ENCODE measurements at regions not wholly inside any gene's neighbourhood (a gene's known extent, or its start where the extent isn't known, plus 50 kb on each side); places are given as distances from the start of the nearest gene placed in this dataset.

DNA sequence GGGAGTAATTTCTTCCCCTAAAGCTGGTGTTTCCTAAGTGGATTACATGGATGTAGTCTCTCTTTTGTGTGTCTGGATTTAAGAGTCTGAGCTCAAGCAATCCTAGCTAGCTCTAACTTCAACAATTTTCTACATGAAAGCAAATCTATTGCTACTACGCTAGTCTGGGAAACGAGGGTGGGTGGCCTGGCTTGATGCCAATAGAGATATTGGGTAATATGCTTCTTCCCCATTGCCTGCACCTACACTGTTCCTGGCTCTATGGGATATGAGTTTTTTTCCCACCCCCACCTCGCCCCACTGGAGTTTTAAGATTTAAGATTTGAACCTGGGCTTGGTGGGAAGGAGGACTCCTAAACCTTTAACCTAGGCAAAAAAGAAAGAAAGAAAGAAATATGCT lies 158.8 kb downstream of the RBM46 start:
- no peak for TF ChIP-seq GLIS3 (CRISPR knock-in tag; IDR thresholded peaks at IDR 0.05)
- TF ChIP-seq, protein P1, sequence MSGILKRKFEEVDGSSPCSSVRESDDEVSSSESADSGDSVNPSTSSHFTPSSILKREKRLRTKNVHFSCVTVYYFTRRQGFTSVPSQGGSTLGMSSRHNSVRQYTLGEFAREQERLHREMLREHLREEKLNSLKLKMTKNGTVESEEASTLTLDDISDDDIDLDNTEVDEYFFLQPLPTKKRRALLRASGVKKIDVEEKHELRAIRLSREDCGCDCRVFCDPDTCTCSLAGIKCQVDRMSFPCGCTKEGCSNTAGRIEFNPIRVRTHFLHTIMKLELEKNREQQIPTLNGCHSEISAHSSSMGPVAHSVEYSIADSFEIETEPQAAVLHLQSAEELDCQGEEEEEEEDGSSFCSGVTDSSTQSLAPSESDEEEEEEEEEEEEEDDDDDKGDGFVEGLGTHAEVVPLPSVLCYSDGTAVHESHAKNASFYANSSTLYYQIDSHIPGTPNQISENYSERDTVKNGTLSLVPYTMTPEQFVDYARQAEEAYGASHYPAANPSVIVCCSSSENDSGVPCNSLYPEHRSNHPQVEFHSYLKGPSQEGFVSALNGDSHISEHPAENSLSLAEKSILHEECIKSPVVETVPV (CRISPR knock-in tag; IDR thresholded peaks at IDR 0.05), result no peak
- no peak for TF ChIP-seq ZFP3 (CRISPR knock-in tag; IDR thresholded peaks at IDR 0.05)
- TF ChIP-seq TCF4 (CRISPR knock-in tag; IDR thresholded peaks at IDR 0.05; ENCODE audit: borderline replicate concordance), result no peak
- TF ChIP-seq, protein P2, sequence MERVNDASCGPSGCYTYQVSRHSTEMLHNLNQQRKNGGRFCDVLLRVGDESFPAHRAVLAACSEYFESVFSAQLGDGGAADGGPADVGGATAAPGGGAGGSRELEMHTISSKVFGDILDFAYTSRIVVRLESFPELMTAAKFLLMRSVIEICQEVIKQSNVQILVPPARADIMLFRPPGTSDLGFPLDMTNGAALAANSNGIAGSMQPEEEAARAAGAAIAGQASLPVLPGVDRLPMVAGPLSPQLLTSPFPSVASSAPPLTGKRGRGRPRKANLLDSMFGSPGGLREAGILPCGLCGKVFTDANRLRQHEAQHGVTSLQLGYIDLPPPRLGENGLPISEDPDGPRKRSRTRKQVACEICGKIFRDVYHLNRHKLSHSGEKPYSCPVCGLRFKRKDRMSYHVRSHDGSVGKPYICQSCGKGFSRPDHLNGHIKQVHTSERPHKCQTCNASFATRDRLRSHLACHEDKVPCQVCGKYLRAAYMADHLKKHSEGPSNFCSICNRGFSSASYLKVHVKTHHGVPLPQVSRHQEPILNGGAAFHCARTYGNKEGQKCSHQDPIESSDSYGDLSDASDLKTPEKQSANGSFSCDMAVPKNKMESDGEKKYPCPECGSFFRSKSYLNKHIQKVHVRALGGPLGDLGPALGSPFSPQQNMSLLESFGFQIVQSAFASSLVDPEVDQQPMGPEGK (CRISPR knock-in tag; IDR thresholded peaks at IDR 0.05; ENCODE audit: borderline replicate concordance), result no peak
- TF ChIP-seq ZFP30 (CRISPR knock-in tag; IDR thresholded peaks at IDR 0.05), result no peak
- no peak for TF ChIP-seq CSDC2 (CRISPR knock-in tag; IDR thresholded peaks at IDR 0.05)
- TF ChIP-seq BACH2 (CRISPR knock-in tag; IDR thresholded peaks at IDR 0.05; ENCODE audit: borderline replicate concordance), result no peak
- TF ChIP-seq, protein P3, sequence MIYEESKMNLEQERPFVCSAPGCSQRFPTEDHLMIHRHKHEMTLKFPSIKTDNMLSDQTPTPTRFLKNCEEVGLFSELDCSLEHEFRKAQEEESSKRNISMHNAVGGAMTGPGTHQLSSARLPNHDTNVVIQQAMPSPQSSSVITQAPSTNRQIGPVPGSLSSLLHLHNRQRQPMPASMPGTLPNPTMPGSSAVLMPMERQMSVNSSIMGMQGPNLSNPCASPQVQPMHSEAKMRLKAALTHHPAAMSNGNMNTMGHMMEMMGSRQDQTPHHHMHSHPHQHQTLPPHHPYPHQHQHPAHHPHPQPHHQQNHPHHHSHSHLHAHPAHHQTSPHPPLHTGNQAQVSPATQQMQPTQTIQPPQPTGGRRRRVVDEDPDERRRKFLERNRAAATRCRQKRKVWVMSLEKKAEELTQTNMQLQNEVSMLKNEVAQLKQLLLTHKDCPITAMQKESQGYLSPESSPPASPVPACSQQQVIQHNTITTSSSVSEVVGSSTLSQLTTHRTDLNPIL (CRISPR knock-in tag; IDR thresholded peaks at IDR 0.05; ENCODE audit: low read depth), result no peak
- no peak for TF ChIP-seq ZNF70 (CRISPR knock-in tag; IDR thresholded peaks at IDR 0.05)

All from SK-N-SH treated with all-trans-retinoic acid at 6 μM for 48 hours (cell line).